Endothelial cell of umbilical vein (primary cell): ENCODE measurements at regions not wholly inside any gene's neighbourhood (a gene's known extent, or its start where the extent isn't known, plus 50 kb on each side); places are given as distances from the start of the nearest gene placed in this dataset.

ENCODE experiments used
- BruUV-seq: library from RNA; stranded (reverse); fragments of 400-500 nt; replicated peaks from 2 replicates; lab custom pipeline; 2021; lab: Mats Ljungman, UMichigan
- CTCF ChIA-PET: fragments of 300-600, 350-600 bp; sonication (Branson Sonifier 250); formaldehyde crosslinking; loops from one replicate; lab custom pipeline; 2021; ENCODE audit warnings: antibody characterized with exemption, inconsistent platforms; lab: Charles Lee
- POLR2A ChIA-PET: fragments of 300-600, 350-600 bp; sonication (Branson Sonifier 250); formaldehyde crosslinking; loops from one replicate; lab custom pipeline; 2021; ENCODE audit warnings: antibody characterized with exemption, inconsistent platforms; lab: Charles Lee
- DNase-seq: peaks from one replicate; pipeline ENCODE4 v3.0.0-alpha.2; 2011; ENCODE audit warnings: low read depth, low spot score
- FAIRE-seq: peaks from 2 replicates; lab custom pipeline; 2011; peaks lifted over from hg19 to GRCh38; lab: Jason Lieb, UNC
- H2AFZ ChIP-seq: 2 replicates; pipeline ENCODE4 v1.6.0; 2012; ENCODE audit warnings: low read depth, low read length, control low read depth, inconsistent platforms
- H3K27ac ChIP-seq: 2 replicates; pipeline ENCODE4 v1.5.1; 2011; ENCODE audit warnings: low read depth, mild to moderate bottlenecking, control low read depth, low read length, moderate library complexity; ENCODE audit not compliant: insufficient read depth
- H3K27me3 ChIP-seq, 2 experiments: 2 replicates each; pipeline versions ENCODE4 v1.6.0 to v1.6.1; 2011; ENCODE audit warnings: low read length in 2 of 2, mixed read lengths in 1 of 2; ENCODE audit not compliant: control insufficient read depth in 2 of 2, insufficient read depth in 2 of 2
- H3K36me3 ChIP-seq, 2 experiments: 2 replicates in 1 of 2; 3 replicates in 1 of 2; pipeline ENCODE4 v1.5.1; 2011; ENCODE audit warnings: low read length in 2 of 2, mild to moderate bottlenecking in 1 of 2, moderate library complexity in 1 of 2; ENCODE audit not compliant: control insufficient read depth in 2 of 2, insufficient read depth in 2 of 2; ENCODE audit errors: extremely low read depth in 1 of 2
- H3K4me1 ChIP-seq: 3 replicates; pipeline ENCODE4 v1.5.1; 2011; ENCODE audit warnings: mild to moderate bottlenecking, low read length; ENCODE audit not compliant: control insufficient read depth, insufficient read depth; ENCODE audit errors: extremely low read depth
- H3K4me2 ChIP-seq: 2 replicates; pipeline ENCODE4 v1.6.1; 2011; ENCODE audit warnings: low read length, control low read depth, mixed read lengths; ENCODE audit not compliant: insufficient read depth
- H3K4me3 ChIP-seq, 3 experiments: fragments of 200-600 bp in 1 of 3; sonication (generic), shearing (Covaris generic) in 1 of 3; replicated peaks in 1 of 3; 2 replicates each; pipeline ENCODE4 v1.5.1; 2011 to 2016; ENCODE audit warnings: control low read depth in 3 of 3, low read length in 3 of 3, mild to moderate bottlenecking in 2 of 3, inconsistent platforms in 1 of 3, low read depth in 1 of 3, moderate library complexity in 1 of 3; ENCODE audit not compliant: insufficient read depth in 1 of 3
- H3K79me2 ChIP-seq: 2 replicates; pipeline ENCODE4 v1.6.0; 2012; ENCODE audit warnings: low read length, inconsistent platforms; ENCODE audit not compliant: control insufficient read depth, insufficient read depth
- H3K9ac ChIP-seq: replicated peaks from 2 replicates; pipeline ENCODE3; 2011; ENCODE audit warnings: low read length, control low read depth; ENCODE audit not compliant: insufficient read depth; ENCODE audit errors: extremely low read depth
- H3K9me1 ChIP-seq: replicated peaks from 3 replicates; pipeline ENCODE4 v1.6.0; 2011; ENCODE audit warnings: mild to moderate bottlenecking, low read length; ENCODE audit not compliant: control insufficient read depth, insufficient read depth; ENCODE audit errors: extremely low read depth
- H3K9me3 ChIP-seq: replicated peaks from 2 replicates; pipeline ENCODE4 v1.5.1; 2012; ENCODE audit warnings: low read length, inconsistent platforms; ENCODE audit not compliant: control insufficient read depth, insufficient read depth
- H4K20me1 ChIP-seq: replicated peaks from 2 replicates; pipeline ENCODE3; 2011; ENCODE audit warnings: mild to moderate bottlenecking, low read length; ENCODE audit not compliant: control insufficient read depth, insufficient read depth; ENCODE audit errors: extremely low read depth
- CTCF ChIP-seq, 2 donors: IDR thresholded peaks; 1 replicate in 1 of 2; 2 replicates in 1 of 2; pipeline ENCODE4 v1.5.1; 2011; ENCODE audit warnings: low read length in 2 of 2, mild to moderate bottlenecking in 2 of 2, moderate library complexity in 2 of 2, control low read depth in 1 of 2, inconsistent platforms in 1 of 2, low read depth in 1 of 2; ENCODE audit not compliant: insufficient read depth in 1 of 2; ENCODE audit errors: extremely low read depth in 1 of 2
- EZH2 ChIP-seq: IDR thresholded peaks from 2 replicates; pipeline ENCODE4 v1.6.1; 2012; ENCODE audit warnings: borderline replicate concordance, low read depth, mild to moderate bottlenecking, moderate library complexity, low read length, inconsistent platforms; ENCODE audit not compliant: severe bottlenecking
- FOS ChIP-seq: IDR thresholded peaks from 2 replicates; pipeline ENCODE4 v1.6.1; 2011; ENCODE audit warnings: mild to moderate bottlenecking, low read length, moderate library complexity, borderline replicate concordance; ENCODE audit not compliant: insufficient read depth
- GATA2 ChIP-seq: IDR thresholded peaks from 2 replicates; pipeline ENCODE4 v1.7.0; 2011; ENCODE audit warnings: low read depth, mild to moderate bottlenecking, moderate library complexity, mixed read lengths, low read length; ENCODE audit not compliant: insufficient read length, insufficient read depth
- JUN ChIP-seq: IDR thresholded peaks from 2 replicates; pipeline ENCODE4 v1.6.1; 2011; ENCODE audit warnings: borderline replicate concordance, low read depth; ENCODE audit not compliant: insufficient read length, insufficient read depth
- MAX ChIP-seq: IDR thresholded peaks from 2 replicates; pipeline ENCODE4 v1.6.1; 2011; ENCODE audit not compliant: insufficient read depth, insufficient read length
- MYC ChIP-seq: IDR thresholded peaks from one replicate; pipeline ENCODE4 v1.6.1; 2011; ENCODE audit warnings: mild to moderate bottlenecking, low read depth, low read length
- POLR2A ChIP-seq: IDR thresholded peaks from 2 replicates; pipeline ENCODE4 v1.6.1; 2012; ENCODE audit warnings: low read depth, mild to moderate bottlenecking, control low read depth, low read length
- POLR2AphosphoS5 ChIP-seq: IDR thresholded peaks from 2 replicates; pipeline ENCODE4 v1.6.1; 2012; ENCODE audit warnings: low read depth, mild to moderate bottlenecking, control low read depth, low read length, moderate library complexity; ENCODE audit not compliant: insufficient read depth
- dilution Hi-C: fragments of 300-500 bp; cut with MboI; formaldehyde crosslinking; loops from one replicate; pipeline ENCODE4 v1.15.0; 2019; ENCODE audit warnings: low sequenced_read_pairs; ENCODE audit not compliant: extremely low pct_ligation_motif_present
- intact Hi-C: fragments of 100-400 bp; cut with micrococcal nuclease; formaldehyde crosslinking; loops from one replicate; pipeline ENCODE4 v1.10.0; 2022

DNA sequence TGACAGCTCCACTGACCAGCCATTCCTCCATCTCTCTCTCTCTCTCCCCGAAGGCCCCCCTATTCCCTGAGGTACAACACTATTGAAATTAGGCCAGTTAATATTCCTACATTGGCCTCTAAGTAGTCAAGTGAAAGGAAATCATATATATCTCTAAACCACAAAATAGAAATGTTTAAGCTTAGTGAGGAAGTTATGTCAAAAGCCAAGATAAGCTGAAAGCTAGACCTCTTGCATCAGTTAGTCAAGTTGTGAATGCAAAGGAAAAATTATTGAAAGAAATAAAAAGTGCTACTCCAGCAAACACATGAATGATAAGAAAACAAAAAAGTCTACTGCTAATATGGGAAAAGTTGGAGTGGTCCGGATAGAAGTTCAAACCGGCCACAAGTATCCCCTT lies 301.3 kb upstream of the RBMS1 start:
- Histone ChIP-seq H3K9ac (no peak overlapping the region), H3K4me2 (no peak overlapping the region), H2AFZ (no peak overlapping the region), H3K4me3 (no peak overlapping the region), H3K9me3 (no peaks in the 10 kb centered on the region), H3K27ac (no peak overlapping the region), H3K9me1 (no peaks in the 10 kb centered on the region), H3K79me2 (no peaks in the 10 kb centered on the region), H3K27me3 (peaks cover 0 to 9% of the 10 kb centered on the region in 2 experiments), H3K36me3 (no peaks in the 10 kb centered on the region), H3K4me1 (no peaks in the 10 kb centered on the region), H4K20me1 (no peaks in the 10 kb centered on the region)
- POLR2A ChIA-PET = no interaction called here
- TF ChIP-seq MAX = no peak
- TF ChIP-seq POLR2AphosphoS5 = no peak
- TF ChIP-seq GATA2 = no peak
- TF ChIP-seq MYC = no peak
- TF ChIP-seq JUN = no peak
- TF ChIP-seq CTCF (IDR thresholded peaks at IDR 0.05; ENCODE audit: extremely low read depth in 1 of 2, insufficient read depth in 1 of 2, low read depth in 1 of 2, low read length in 2 of 2) = no peak
- TF ChIP-seq POLR2A = no peak
- TF ChIP-seq FOS = no peak
- TF ChIP-seq EZH2 = no peak
- CTCF ChIA-PET = interaction anchor here (0.8 kb wide), 1 partner anchor 55 kb away, joined by 3 read pairs; no protein-coding TSS in a partner anchor
- FAIRE-seq (no peak), DNase-seq (no peak)
- intact Hi-C loops (no loop called here), dilution Hi-C loops (no loop called here)
- no TSS peak for BruUV-seq
